ENCODE measurements at regions not wholly inside any gene's neighbourhood (a gene's known extent, or its start where the extent isn't known, plus 50 kb on each side); places are given as distances from the start of the nearest gene placed in this dataset.
"Not testable (repeated sequence)": the region's sequence is repeated elsewhere in the genome, so short reads cannot be mapped to it uniquely, and the experiment has no call there.

GRCh38 chr15:20372416-20372815 lies 169.2 kb downstream of the GOLGA6L6 start:
- TF ChIP-seq, protein P1, sequence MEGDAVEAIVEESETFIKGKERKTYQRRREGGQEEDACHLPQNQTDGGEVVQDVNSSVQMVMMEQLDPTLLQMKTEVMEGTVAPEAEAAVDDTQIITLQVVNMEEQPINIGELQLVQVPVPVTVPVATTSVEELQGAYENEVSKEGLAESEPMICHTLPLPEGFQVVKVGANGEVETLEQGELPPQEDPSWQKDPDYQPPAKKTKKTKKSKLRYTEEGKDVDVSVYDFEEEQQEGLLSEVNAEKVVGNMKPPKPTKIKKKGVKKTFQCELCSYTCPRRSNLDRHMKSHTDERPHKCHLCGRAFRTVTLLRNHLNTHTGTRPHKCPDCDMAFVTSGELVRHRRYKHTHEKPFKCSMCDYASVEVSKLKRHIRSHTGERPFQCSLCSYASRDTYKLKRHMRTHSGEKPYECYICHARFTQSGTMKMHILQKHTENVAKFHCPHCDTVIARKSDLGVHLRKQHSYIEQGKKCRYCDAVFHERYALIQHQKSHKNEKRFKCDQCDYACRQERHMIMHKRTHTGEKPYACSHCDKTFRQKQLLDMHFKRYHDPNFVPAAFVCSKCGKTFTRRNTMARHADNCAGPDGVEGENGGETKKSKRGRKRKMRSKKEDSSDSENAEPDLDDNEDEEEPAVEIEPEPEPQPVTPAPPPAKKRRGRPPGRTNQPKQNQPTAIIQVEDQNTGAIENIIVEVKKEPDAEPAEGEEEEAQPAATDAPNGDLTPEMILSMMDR (conservative IDR thresholded peaks at IDR 0.05; ENCODE audit: low read depth, low read length): not testable (repeated sequence)
- TF ChIP-seq SMC3, POLR2A (IDR thresholded peaks at IDR 0.05; ENCODE audit: low read depth, low read length): not testable (repeated sequence)
